ENCODE measurements at regions not wholly inside any gene's neighbourhood (a gene's known extent, or its start where the extent isn't known, plus 50 kb on each side); places are given as distances from the start of the nearest gene placed in this dataset.
"Not testable (repeated sequence)": the region's sequence is repeated elsewhere in the genome, so short reads cannot be mapped to it uniquely, and the experiment has no call there.

GRCh38 chr7:81887098-81888090 lies 117.5 kb upstream of the HGF start:
- intact Hi-C loops (cut with micrococcal nuclease): no loop called here
- ATAC-seq: no peak
- no peak for DNase-seq

DNA sequence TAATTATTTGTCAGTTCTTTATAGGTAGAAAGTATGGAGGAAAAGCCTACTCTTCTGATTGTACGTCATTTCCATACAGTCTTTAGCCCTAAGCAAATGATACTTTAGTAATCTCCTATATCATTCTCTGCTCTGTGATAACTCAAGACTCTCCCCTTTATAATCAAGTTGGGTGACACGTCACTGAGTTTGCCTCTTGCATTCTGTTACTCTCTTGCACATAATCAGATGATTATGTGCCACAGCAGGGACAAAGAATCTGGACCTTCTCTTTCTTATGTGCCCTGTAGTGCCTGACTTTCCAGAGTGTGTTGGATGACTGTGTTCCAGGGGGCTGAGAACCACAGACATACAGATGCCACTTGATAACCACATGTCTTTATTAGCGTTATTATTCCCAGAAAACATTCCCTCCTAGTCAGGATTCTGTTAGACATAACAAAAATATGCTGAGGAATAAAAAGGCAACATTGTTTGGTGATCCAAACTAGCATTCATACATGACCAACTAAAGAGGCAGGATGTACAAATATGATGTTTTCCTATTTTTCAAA lies 116.4 kb upstream of the HGF start:
- intact Hi-C loops (cut with micrococcal nuclease): no loop called here
- ATAC-seq (no peak), DNase-seq (no peak)

- DNase-seq: no peak
Measured at GRCh38 chr7:81884817-81885216, 115.0 kb upstream of the HGF start.

GRCh38 chr7:81883801-81884393 lies 114.0 kb upstream of the HGF start:
- DNase-seq (no peak), ATAC-seq (no peak)
- intact Hi-C loops (cut with micrococcal nuclease): no loop called here

More at GRCh38 chr7:81884817-81885216, 115.0 kb upstream of the HGF start:
- ATAC-seq: no peak
- intact Hi-C loops (cut with micrococcal nuclease): no loop called here

GRCh38 chr7:81882086-81882485 lies 112.2 kb upstream of the HGF start:
- DNase-seq (no peak), ATAC-seq (peak; percentile 32)
- intact Hi-C loops (cut with micrococcal nuclease): no loop called here

DNA sequence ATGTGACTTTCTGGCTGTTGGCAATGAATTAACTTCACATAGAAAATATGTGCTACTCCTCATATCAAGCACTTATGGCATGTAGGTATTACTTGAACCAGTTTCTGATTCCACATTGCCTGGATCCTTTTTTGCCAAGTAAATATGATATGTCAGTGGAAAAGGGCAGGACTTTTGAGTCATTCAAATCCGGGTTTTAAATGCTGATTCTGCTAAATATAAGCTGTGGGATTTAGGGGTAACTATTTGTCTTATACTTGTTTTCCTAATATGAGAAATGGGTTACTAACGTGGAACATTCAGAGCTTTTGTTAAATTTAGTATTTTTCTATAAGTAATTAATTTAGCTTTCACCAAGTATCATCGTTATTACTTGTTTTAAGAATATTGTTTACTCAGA lies 108.0 kb upstream of the HGF start:
- DNase-seq (no peak), ATAC-seq (no peak)
- intact Hi-C loops (cut with micrococcal nuclease): no loop called here

DNA sequence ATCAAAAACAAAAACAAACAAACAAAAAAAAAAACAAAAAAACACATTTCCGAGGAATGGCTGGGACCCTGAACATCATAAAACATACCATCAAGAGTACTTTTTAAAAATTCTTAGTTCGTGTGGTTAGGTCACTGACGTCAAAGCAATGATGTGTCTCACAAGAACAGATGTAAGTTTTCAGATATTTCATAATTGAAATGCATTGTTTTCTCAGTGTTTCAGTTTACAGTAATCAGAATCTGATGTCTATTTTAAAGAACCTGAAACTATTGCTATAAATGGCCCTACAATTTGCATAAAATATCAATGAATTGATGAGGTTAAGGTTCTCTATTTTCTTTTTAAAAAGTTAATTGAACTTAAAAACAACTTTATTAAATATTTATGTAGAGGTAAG lies 103.7 kb upstream of the HGF start:
- intact Hi-C loops (cut with micrococcal nuclease): no loop called here
- ATAC-seq: no peak
- DNase-seq: no peak

GRCh38 chr7:81871606-81872265 lies 101.9 kb upstream of the HGF start:
- intact Hi-C loops (cut with micrococcal nuclease): no loop called here
- peak; percentile 21 for ATAC-seq

GRCh38 chr7:81870608-81871007 lies 100.8 kb upstream of the HGF start:
- ATAC-seq (no peak), DNase-seq (no peak)
- intact Hi-C loops (cut with micrococcal nuclease): no loop called here

More at GRCh38 chr7:81871606-81872265, 101.9 kb upstream of the HGF start:
- DNase-seq: no peak

- intact Hi-C loops (cut with micrococcal nuclease): no loop called here
- DNase-seq (no peak), ATAC-seq (no peak)
Measured at GRCh38 chr7:81869670-81870069, 99.8 kb upstream of the HGF start.

DNA sequence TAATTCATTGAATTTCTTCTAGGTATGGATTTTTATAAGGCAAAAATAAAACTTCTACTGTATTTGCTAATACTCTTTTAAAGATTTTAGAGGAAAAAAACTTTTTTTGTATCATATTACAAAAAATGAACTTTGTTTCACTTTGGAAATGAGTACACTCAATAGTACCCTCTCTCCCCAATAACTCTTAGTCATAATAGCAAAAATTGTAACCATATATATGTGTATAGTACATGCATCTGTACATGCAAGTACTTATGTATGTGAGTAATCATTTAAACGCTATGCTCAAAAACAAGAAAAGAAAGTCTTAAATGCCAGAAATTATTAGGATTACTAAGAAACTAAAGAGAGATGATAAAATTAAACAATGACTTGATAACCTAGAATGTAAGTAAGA lies 95.9 kb upstream of the HGF start:
- no peak for DNase-seq
- intact Hi-C loops (cut with micrococcal nuclease): no loop called here
- no peak for ATAC-seq

GRCh38 chr7:81859433-81859832 lies 89.6 kb upstream of the HGF start:
- no peak for ATAC-seq
- intact Hi-C loops (cut with micrococcal nuclease): no loop called here
- no peak for DNase-seq

GRCh38 chr7:81858820-81859219 lies 89.0 kb upstream of the HGF start:
- ATAC-seq; intact Hi-C loops (cut with micrococcal nuclease); DNase-seq: not testable (repeated sequence)

DNA sequence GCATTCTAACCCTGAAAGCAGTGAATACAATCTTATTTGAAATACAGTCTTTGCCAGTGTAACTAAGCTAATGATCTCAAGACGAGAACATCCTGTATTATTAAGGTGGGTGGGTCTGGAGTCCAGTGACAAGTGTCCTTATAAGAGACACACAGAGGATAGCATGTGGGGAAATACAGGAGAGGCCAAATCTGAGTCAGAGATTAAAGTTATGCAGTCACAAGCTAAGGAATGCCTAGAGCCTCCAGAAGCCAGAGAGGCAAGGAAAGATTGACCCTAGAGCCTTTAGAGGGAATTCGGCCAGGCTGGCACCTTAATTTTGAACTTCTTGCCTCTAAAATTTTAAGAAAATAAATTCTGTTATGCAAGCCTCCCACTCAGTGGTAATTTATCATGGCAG lies 87.5 kb upstream of the HGF start:
- DNase-seq: no peak
- ATAC-seq: no peak
- intact Hi-C loops (cut with micrococcal nuclease): no loop called here

DNA sequence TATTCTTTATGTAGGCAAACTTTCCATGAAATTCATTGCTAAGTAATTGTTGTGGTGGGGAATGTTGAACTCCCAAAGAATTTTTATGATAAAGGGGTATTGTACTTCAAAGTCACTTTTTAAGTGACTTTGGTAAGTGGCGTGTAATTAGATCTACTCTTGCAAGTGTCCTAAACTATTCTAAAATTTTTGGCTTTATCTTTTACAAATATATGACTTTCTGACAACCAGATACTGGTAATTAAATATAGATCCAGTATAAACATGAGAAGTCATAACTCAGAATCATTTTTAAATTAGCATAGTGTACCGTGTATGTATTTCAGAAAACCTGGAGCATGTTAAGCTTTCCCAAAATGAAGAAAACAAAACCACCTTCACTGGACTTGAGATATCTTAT lies 84.7 kb upstream of the HGF start:
- ATAC-seq (no peak), DNase-seq (no peak)
- intact Hi-C loops (cut with micrococcal nuclease): no loop called here

GRCh38 chr7:81852701-81853100 lies 82.9 kb upstream of the HGF start:
- intact Hi-C loops (cut with micrococcal nuclease): no loop called here
- ATAC-seq (no peak), DNase-seq (no peak)

GRCh38 chr7:81851413-81851812 lies 81.6 kb upstream of the HGF start:
- ATAC-seq: no peak
- intact Hi-C loops (cut with micrococcal nuclease): no loop called here

DNA sequence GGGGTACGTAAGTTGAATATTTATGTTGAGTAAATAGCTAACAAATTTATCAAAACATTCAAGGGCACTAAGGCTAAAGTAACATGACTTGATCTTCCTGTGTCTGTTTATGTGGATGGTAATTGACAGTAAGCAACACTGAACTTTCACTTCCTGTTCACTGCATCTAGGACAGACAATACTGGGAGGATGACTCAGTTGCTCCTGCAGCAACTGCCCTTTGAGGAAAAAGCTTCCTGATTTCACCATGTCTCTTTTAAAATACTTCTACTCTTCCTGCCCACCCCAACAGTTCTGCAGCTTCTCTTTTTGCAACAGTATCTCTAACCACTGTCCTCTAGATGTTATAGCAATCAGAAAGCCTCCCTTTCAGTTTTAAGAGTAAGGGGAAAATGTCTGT lies 76.6 kb upstream of the HGF start:
- intact Hi-C loops (cut with micrococcal nuclease): no loop called here
- ATAC-seq (peak; percentile 82), DNase-seq (no peak)

More at GRCh38 chr7:81851413-81851812, 81.6 kb upstream of the HGF start:
- no peak for DNase-seq

GRCh38 chr7:81845744-81846241 lies 75.9 kb upstream of the HGF start:
- no peak for DNase-seq

GRCh38 chr7:81843657-81844056 lies 73.8 kb upstream of the HGF start:
- DNase-seq; intact Hi-C loops (cut with micrococcal nuclease); ATAC-seq: not testable (repeated sequence)

More at GRCh38 chr7:81845744-81846241, 75.9 kb upstream of the HGF start:
- intact Hi-C loops (cut with micrococcal nuclease): no loop called here
- ATAC-seq: peak; percentile 25

All from left ventricle myocardium superior (tissue), 1 donor.